ENCODE measurements at regions not wholly inside any gene's neighbourhood (a gene's known extent, or its start where the extent isn't known, plus 50 kb on each side); places are given as distances from the start of the nearest gene placed in this dataset.

- TF ChIP-seq RAD21 (conservative IDR thresholded peaks at IDR 0.05) = no peak
- TF ChIP-seq EZH2 (IDR thresholded peaks at IDR 0.05; ENCODE audit: borderline replicate concordance, insufficient read depth, low read length, poor library complexity, severe bottlenecking) = no peak
- no peak for TF ChIP-seq POLR2AphosphoS5 (IDR thresholded peaks at IDR 0.05)
- TF ChIP-seq SMC3 (conservative IDR thresholded peaks at IDR 0.05; ENCODE audit: poor library complexity) = no peak
- TF ChIP-seq EP300 (conservative IDR thresholded peaks at IDR 0.05; ENCODE audit: poor library complexity, severe bottlenecking) = no peak
- no peak overlapping the region for H3K4me3 ChIP-seq (ENCODE audit: low read length)
- H3K9ac ChIP-seq (ENCODE audit: low read length) = no peak overlapping the region
- no peak overlapping the region for H3K27ac ChIP-seq (ENCODE audit: low read length)
- H3F3A ChIP-seq (ENCODE audit: insufficient read depth, low read length, poor library complexity, severe bottlenecking) = no peaks in the 10 kb centered on the region
- H4K20me1 ChIP-seq (ENCODE audit: insufficient read depth) = no peaks in the 10 kb centered on the region
- no peaks in the 10 kb centered on the region for H3K79me2 ChIP-seq (replicated peaks; ENCODE audit: insufficient read depth, low read length)
- no peaks in the 10 kb centered on the region for H3K36me3 ChIP-seq (ENCODE audit: insufficient read depth, low read length)
- H3K9me2 ChIP-seq (ENCODE audit: insufficient read depth, low read length) = no peaks in the 10 kb centered on the region
- no peak overlapping the region for H3K4me2 ChIP-seq (ENCODE audit: low read length)
- H3K9me3 ChIP-seq (ENCODE audit: low read length) = no peaks in the 10 kb centered on the region
- no peaks in the 10 kb centered on the region for H3K27me3 ChIP-seq (ENCODE audit: insufficient read depth, low read depth, low read length)
- no peak overlapping the region for H2AFZ ChIP-seq (ENCODE audit: low read depth, low read length)
These were observed 1572.3 kb downstream of the CDH8 start for GRCh38 chr16:60463986-60464385.

DNA sequence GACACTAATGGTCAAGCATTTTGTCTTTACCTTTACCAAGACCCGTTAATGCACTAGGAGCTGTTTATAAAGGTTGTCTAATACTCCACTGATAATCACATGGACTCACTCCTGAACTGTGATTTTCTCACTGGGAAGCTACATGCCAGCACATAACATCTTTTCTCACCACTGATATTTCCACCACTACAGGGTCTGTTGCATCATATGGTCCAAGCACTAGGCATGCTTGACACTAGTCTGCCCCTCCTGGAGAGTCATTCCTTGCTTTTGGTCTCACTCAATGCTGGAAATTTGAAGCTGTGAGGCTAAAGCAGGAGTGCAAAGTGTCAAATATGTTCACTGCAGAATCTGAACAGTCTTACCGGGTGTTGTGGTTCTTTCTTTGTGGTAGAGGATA, 1576.8 kb downstream of the CDH8 start:
- H3K27me3 ChIP-seq (ENCODE audit: insufficient read depth, low read depth, low read length) = no peaks in the 10 kb centered on the region
- no peaks in the 10 kb centered on the region for H3K9me2 ChIP-seq (ENCODE audit: insufficient read depth, low read length)
- H3F3A ChIP-seq (ENCODE audit: insufficient read depth, low read length, poor library complexity, severe bottlenecking) = no peaks in the 10 kb centered on the region
- no peak overlapping the region for H3K9ac ChIP-seq (ENCODE audit: low read length)
- no peak overlapping the region for H2AFZ ChIP-seq (ENCODE audit: low read depth, low read length)
- H3K9me3 ChIP-seq (ENCODE audit: low read length) = no peaks in the 10 kb centered on the region
- no peaks in the 10 kb centered on the region for H3K36me3 ChIP-seq (ENCODE audit: insufficient read depth, low read length)
- no peak overlapping the region for H3K4me2 ChIP-seq (ENCODE audit: low read length)
- H3K79me2 ChIP-seq (replicated peaks; ENCODE audit: insufficient read depth, low read length) = no peaks in the 10 kb centered on the region
- TF ChIP-seq, protein P1, sequence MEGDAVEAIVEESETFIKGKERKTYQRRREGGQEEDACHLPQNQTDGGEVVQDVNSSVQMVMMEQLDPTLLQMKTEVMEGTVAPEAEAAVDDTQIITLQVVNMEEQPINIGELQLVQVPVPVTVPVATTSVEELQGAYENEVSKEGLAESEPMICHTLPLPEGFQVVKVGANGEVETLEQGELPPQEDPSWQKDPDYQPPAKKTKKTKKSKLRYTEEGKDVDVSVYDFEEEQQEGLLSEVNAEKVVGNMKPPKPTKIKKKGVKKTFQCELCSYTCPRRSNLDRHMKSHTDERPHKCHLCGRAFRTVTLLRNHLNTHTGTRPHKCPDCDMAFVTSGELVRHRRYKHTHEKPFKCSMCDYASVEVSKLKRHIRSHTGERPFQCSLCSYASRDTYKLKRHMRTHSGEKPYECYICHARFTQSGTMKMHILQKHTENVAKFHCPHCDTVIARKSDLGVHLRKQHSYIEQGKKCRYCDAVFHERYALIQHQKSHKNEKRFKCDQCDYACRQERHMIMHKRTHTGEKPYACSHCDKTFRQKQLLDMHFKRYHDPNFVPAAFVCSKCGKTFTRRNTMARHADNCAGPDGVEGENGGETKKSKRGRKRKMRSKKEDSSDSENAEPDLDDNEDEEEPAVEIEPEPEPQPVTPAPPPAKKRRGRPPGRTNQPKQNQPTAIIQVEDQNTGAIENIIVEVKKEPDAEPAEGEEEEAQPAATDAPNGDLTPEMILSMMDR (IDR thresholded peaks at IDR 0.05; ENCODE audit: poor library complexity, severe bottlenecking) = no peak
- TF ChIP-seq POLR2AphosphoS5 (IDR thresholded peaks at IDR 0.05) (no peak), MXI1 (conservative IDR thresholded peaks at IDR 0.05; ENCODE audit: poor library complexity, severe bottlenecking) (no peak), EP300 (conservative IDR thresholded peaks at IDR 0.05; ENCODE audit: poor library complexity, severe bottlenecking) (no peak), EZH2 (IDR thresholded peaks at IDR 0.05; ENCODE audit: borderline replicate concordance, insufficient read depth, low read length, poor library complexity, severe bottlenecking) (no peak), RAD21 (conservative IDR thresholded peaks at IDR 0.05) (no peak), TAF1 (IDR thresholded peaks at IDR 0.05; ENCODE audit: low read depth) (no peak), SMC3 (conservative IDR thresholded peaks at IDR 0.05; ENCODE audit: poor library complexity) (no peak)
- TF ChIP-seq, protein P2, sequence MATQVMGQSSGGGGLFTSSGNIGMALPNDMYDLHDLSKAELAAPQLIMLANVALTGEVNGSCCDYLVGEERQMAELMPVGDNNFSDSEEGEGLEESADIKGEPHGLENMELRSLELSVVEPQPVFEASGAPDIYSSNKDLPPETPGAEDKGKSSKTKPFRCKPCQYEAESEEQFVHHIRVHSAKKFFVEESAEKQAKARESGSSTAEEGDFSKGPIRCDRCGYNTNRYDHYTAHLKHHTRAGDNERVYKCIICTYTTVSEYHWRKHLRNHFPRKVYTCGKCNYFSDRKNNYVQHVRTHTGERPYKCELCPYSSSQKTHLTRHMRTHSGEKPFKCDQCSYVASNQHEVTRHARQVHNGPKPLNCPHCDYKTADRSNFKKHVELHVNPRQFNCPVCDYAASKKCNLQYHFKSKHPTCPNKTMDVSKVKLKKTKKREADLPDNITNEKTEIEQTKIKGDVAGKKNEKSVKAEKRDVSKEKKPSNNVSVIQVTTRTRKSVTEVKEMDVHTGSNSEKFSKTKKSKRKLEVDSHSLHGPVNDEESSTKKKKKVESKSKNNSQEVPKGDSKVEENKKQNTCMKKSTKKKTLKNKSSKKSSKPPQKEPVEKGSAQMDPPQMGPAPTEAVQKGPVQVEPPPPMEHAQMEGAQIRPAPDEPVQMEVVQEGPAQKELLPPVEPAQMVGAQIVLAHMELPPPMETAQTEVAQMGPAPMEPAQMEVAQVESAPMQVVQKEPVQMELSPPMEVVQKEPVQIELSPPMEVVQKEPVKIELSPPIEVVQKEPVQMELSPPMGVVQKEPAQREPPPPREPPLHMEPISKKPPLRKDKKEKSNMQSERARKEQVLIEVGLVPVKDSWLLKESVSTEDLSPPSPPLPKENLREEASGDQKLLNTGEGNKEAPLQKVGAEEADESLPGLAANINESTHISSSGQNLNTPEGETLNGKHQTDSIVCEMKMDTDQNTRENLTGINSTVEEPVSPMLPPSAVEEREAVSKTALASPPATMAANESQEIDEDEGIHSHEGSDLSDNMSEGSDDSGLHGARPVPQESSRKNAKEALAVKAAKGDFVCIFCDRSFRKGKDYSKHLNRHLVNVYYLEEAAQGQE (IDR thresholded peaks at IDR 0.05; ENCODE audit: borderline replicate concordance) = no peak
- H3K27ac ChIP-seq (ENCODE audit: low read length) = no peak overlapping the region
- H4K20me1 ChIP-seq (ENCODE audit: insufficient read depth) = no peaks in the 10 kb centered on the region
- no peak overlapping the region for H3K4me3 ChIP-seq (ENCODE audit: low read length)

All from neural cell (in vitro differentiated cells).